ENCODE measurements at regions not wholly inside any gene's neighbourhood (a gene's known extent, or its start where the extent isn't known, plus 50 kb on each side); places are given as distances from the start of the nearest gene placed in this dataset.
"Not testable (repeated sequence)": the region's sequence is repeated elsewhere in the genome, so short reads cannot be mapped to it uniquely, and the experiment has no call there.

- no peak for FAIRE-seq
These were observed 103.9 kb upstream of the PMEPA1 start for GRCh38 chr20:57813509-57814269.

DNA sequence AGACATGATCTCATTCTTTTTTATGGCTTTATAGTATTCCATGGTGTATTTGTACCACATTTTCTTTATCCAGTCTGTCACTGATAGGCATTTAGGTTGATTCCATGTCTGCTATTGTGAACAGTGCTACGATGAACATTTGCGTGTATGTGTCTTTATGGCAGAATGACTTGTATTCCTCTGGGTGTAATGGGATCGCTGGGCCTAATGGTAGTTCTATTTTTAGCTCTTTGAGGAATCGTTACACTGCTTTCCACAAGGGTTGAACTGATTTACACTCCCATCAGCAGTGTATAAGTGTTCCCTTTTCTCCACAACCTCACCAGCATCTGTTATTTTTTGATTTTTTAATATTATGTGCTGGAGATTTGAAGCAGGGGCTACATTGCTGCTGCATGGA lies 102.8 kb upstream of the PMEPA1 start:
- FAIRE-seq, result not testable (repeated sequence)

DNA sequence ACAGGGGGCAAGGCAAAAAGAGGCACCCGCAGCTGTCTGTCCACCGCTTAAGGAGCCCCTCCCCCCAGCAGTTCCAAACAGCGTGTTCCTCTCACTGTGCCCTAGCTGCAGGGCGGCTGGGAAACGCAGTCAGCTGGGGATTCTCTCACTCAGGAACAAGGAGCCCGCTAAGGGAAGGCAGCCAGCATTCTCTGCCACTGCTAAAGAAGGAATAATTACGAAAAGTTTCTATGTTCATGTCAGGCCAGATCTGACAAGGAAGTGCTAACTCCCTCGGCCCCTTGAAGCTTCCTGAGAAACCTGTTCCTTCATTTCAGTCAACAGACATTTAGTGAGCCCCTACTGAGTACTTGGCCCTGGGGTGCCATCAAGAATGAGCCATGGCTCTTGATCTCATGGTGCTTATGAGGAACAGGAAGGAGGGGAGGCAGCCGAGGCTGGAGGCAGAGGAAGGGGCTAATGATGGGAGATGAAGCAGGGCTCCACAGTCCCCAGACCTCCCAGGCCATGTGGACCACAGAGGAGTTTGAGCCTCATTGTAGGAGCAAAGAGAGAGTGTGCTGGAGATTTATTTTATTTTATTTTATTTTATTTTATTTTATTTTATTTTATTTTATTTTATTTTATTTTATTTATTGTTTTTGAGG lies 101.7 kb upstream of the PMEPA1 start:
- FAIRE-seq, result no peak

DNA sequence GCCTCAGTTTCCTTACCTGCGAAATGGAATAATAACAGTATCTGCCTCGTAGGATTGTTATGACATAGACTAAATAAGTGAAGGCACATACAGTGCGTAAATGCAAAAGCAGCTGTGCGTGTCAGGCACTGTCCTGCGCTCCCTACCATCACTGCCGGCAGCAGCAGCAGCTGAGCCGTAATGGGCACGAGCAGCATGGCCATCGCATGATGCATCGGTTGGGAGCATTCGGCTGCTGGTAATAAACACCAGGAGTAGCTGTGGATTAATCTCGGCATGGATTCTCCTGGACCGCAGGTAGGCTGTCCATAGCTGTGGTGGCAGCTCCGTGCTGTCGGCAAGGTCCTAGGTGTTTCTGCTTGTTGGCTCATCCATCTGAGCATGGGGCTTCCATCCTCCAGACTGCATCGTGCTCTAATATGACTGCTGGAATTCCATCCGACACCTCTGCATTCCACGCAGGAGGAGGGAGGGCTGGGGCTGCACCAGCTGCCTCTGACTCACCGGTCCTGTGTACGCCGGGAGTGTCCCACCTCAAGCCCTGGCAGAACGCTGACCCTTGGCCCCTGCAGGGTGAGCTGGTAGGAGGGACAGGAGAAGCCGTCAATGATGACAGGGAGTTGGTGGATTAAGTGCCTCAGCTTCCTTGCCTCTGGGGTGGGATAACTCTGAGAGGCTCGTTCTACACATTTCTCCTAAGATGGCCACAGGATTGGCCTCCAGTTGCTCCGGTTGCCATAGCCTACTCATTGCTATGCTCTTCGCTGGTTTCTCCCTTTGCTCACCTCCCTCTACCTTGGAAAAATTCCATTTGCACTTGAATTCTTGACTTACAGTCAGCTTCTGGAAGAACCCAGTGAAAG lies 100.9 kb upstream of the PMEPA1 start:
- FAIRE-seq, result no peak

- no peak for FAIRE-seq
These were observed 99.9 kb upstream of the PMEPA1 start for GRCh38 chr20:57809661-57810172.

- no peak for FAIRE-seq
These were observed 99.3 kb upstream of the PMEPA1 start for GRCh38 chr20:57809149-57809548.

DNA sequence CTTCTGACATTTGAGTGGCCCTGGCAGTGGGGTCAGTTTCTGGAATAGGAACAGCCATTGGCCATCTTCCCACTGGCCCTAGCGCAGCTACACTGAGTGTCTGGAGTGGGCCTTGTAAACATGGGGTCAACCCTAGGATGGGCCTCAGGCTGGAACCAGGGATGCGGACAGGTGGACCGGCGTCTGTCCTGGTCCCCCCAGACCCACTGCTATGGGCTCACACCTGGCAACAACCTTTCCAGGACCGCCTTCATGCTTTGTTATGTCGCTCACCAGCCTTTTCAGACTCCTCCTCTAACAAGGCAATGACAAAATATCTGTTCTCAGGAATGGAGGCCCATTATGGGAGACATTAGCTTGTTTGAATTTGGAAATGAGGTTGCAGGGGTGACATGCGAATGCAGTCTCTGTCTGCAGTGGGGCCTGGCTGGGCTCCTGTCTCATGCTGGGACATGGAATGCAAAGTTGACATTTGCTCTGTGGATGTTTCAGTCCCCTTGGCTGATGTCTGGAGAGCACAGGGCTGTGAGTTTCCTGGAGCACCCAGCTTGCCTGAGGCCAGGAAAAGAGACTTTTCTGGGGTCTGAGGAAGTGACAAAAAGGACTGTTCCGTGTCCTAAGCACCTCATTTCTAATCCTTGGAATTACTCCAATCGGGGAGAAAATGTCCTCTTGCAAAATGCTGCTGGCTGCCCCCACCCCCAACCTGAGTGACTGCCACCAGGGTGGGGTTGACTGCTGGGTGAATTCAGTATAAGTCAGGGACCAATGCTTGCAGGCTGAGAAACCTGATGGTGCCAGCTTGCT lies 98.7 kb upstream of the PMEPA1 start:
- FAIRE-seq, result no peak

DNA sequence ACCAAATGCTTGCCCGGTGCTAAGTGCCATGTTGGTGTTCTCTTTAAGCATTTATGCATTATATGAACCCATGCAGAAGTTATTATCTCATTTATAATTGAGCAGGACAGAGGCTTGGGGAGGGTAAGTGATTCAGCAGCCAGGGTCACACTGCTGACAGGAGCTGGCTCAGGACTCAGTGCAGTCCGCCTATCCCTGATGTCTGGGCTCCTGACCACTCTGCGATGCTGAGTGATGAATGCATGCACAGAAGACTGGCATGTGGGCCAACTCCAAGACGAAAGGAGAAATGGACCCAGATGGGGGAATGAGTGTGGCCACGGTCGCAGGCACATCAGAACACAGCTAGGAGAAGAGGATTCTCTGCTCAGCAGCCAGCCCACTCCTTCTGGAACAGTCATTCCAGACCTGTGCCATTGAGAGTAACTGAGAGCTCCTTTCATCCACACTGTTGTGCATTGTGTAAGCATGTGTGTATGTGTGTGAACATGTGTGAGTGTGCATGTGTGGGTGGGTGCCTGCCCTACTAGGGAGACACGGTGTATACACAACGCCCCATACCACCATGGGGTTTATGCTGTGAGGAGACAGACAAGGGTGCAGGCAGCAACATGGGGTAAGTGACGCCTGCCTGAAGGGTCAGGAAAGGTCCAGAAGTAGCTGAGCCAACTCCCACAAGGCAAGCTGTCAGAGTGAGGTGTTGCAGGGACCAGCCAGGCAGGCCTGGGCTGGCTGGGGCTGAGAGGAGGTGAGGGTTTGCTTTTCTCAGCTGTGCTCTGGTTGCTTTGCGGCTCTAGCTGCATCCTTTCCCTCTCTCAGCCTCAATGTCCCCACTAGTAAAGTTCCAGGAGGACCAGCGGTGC lies 97.8 kb upstream of the PMEPA1 start:
- no peak for FAIRE-seq

DNA sequence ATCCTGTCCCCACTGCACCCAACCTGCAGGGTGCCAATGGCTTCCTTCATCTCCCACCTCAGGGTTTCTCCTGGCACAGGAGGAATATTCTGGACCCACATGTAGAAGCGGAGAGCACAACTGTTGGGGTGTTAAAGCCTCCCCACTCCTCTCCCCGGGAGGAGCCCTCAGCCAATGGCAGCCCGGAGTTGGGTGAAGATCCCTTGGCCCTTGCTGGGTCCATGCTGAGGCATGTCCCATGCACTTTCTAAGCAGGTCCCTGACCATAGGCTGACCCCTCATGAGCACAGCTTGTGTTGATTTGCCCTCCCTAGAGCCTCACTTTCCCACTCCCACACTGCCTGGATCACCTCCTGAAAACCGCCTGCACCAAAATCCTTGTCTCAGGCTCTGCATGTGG lies 97.2 kb upstream of the PMEPA1 start:
- FAIRE-seq, result no peak

DNA sequence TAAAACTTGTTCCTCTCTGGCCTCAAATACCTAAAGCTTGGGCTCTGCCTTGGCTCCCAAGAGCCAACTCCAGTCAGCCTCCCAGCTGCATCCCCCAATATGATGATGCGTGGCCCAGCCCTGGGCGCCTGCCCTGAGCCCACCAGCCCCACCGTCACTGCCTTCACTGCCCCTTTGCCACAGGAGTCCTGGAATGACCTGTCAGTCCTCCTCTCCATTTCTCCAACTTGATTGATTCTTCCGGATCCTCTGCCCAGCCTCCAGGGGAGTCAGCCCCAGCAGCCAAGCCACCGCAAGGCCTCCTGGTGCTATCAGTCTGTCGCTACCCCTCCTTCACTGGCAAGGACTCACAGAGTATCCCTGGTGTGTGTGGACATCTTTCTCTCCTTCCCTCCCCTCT lies 96.7 kb upstream of the PMEPA1 start:
- FAIRE-seq, result no peak

DNA sequence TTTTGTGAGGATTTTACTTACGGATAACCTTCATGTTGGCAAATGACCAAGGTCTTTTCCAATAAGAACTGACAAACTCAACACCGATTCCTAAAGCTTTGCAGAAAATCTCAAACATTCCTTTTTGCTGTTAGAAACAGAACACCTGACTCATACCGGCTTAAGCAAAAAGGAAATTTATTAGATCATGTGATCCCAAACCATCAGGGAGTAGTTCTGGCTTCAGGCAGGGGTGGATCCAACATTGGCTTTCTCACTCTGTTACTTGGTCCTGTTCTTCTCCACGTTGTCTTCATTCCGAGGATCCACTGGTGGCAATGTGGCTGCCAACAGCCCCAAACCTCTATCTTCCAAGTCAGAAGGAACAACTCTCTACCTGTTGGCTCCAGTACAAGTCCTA lies 95.9 kb upstream of the PMEPA1 start:
- FAIRE-seq, result no peak

DNA sequence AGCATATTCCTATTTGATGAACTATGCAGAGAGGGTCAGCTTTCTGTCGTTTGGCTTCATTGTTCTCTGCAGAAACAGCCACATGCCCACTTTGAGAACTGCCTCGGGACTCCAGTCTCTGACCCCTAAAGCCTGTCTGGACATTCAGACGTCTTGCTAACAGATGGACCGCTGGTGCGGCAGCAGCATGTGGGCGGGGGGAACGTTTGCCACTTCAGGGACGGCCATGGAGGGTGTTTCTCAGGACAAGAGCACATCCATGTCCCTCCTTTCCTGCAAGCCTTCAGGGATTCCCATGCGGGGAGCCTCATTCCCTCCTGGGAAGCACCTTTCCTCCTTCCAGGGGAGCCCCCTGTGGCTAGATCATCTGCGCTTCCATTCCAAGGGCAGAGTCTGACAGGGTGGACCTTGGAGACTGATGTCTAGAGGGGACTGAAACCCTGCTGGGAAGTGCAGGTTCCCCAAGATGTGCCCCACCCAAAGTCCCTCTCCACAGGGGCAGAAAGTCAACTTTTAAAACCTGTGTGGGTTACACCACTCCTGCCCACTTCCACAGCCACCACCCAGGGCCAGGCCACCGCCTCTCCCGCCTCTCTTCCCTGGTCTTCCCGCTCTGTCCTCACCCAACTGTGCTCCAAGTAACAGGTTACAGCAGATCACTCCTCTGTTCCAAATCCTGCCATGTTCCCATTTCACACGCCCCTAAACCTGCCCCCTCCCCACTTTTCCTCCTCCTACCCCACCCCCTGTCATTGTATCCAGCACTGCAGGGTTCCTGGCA lies 94.8 kb upstream of the PMEPA1 start:
- FAIRE-seq, result no peak

- FAIRE-seq, result no peak
These were observed 93.7 kb upstream of the PMEPA1 start for GRCh38 chr20:57803508-57804005.

DNA sequence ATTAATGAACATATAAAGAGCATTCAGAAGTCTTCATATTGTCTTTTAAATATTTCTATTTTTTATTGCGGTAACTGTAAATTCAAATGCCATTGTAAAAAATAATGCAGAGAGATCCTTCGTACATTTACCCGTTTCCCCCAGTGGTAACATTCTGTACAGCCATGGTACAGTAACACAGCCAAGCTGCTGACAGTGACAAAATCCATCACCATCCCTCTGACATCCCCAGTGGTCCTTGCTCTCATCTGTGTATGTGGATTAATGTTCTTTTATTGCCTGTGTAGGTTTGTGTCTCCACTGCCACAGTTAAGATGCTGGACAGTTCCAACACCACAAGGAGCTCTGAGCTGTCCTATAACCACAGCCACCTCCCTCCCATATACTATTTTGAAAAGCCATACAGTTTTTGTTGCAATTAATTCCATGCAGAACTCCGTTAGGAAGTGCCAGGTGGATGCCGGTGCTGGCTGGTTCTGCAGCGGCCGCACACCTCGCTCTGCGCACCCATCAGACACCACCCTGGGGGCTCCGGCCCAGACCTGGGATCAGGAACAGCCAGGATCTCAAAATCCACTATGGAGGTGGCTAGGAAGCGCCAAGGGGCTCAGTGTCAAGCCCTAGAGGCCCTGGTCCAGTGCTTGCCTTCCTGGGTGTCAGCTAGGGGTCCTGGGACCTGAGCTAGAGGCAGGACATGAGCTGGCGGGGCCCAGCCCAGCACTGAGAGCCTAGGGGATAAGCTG lies 93.1 kb upstream of the PMEPA1 start:
- FAIRE-seq, result no peak

- FAIRE-seq, result no peak
These were observed 91.8 kb upstream of the PMEPA1 start for GRCh38 chr20:57801581-57801980.

- FAIRE-seq, result no peak
These were observed 91.1 kb upstream of the PMEPA1 start for GRCh38 chr20:57800791-57801430.

GRCh38 chr20:57797401-57797800 lies 87.6 kb upstream of the PMEPA1 start:
- no peak for FAIRE-seq

- no peak for FAIRE-seq
These were observed 86.3 kb upstream of the PMEPA1 start for GRCh38 chr20:57795977-57796560.

GRCh38 chr20:57795342-57795697 lies 85.5 kb upstream of the PMEPA1 start:
- FAIRE-seq, result no peak
